NCI-H2196 treated with DMSO at 0.1 percent for 48 hours (cell line): ENCODE measurements at regions not wholly inside any gene's neighbourhood (a gene's known extent, or its start where the extent isn't known, plus 50 kb on each side); places are given as distances from the start of the nearest gene placed in this dataset.

Source experiments
- DNase-seq: peaks from one replicate; lab custom pipeline; 2025; ENCODE audit not compliant: unreplicated experiment; lab: John Stamatoyannopoulos, UW

DNA sequence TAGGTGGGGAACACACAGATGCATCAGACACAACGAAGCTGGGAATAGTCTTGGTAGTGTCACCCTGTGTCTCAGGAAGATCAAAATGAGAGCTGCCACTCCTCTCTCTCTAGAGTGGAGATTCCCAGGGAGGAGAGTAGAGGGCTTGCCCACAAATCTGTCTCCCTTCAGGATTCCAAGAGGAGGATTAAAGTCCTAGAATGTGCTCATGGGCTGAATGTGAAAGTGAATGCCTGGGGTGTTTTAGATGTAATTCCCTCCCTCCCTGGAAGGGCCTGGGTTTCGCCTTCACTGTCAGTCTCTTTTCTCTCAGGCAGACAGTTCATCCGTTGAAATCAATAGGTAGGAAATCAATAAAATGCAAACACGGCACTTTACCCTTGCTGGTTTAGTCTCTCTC lies 282.6 kb upstream of the PPARGC1A start:
- DNase-seq = no peak

DNA sequence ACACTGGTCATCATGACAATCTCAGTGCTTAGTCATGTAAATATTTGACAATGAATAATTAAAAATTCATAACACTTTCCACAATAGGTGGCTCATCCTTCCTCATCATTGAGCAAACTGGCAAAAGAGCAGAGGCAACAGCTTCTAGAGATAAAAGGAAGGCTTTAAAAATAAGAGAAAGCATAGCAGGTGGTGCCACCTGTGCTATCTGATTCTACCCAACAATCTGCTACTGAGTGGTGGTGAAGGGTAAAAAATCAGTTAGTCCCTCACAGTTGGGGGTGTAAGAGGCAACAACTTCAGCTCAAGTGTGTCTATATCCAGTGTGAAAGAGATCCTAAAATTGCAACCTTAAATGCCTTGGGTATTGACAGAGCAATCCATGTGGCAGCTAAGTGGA lies 280.1 kb upstream of the PPARGC1A start:
- DNase-seq = no peak

DNA sequence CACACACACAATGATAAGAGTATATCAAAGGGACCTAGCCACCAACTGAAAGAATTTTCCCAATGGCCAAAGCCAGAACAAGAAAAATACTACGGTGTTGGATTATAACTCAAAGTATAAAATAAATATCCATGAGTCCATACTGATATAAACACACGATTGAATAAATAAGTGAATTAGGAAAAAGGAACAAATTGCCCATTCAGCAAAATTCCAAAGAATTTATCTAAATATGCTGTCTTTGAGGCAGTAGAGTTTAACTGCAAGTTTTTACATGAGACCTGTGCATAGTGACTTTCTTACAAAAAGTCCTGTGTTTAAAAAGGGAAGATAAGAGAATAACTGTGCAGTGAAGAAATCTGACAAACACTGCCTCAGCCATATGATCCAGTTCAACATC lies 278.8 kb upstream of the PPARGC1A start:
- no peak for DNase-seq

DNA sequence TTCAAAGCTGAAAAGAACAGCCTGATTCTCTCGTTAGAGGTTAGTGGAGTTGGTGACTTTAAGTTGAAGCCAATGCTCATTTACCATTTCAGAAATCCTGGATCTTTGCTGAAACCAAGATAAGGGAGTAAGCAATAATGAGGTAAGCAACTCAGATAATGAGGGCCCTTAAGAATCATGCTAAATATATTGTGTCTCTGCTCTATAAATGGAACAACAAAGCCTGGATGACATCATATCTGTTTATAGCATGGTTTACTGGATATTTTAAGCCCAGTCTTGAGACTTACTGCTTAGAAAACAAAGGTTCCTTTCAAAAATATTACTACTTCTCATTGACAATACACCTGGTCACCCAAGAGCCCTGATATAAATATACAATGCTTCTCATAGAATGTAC lies 276.7 kb upstream of the PPARGC1A start:
- DNase-seq = no peak

DNA sequence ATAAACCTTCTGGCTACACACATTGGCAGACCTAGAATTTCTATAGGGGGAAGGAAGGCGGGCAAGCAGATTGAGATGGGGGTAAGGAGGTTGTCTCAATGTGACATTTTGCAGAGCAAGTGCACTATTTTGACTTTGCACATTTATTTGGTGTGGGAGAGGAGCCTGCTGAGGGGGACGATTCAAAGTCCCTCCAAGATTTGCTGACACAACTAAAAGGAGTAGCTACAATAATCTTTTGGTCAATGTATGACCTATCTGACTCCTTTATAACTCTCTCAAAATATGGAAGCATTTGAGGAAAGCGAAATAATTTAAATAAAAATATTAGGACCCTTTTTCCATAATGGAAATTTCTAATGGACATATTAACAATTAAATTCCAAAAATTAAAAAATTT lies 274.9 kb upstream of the PPARGC1A start:
- DNase-seq = no peak

DNA sequence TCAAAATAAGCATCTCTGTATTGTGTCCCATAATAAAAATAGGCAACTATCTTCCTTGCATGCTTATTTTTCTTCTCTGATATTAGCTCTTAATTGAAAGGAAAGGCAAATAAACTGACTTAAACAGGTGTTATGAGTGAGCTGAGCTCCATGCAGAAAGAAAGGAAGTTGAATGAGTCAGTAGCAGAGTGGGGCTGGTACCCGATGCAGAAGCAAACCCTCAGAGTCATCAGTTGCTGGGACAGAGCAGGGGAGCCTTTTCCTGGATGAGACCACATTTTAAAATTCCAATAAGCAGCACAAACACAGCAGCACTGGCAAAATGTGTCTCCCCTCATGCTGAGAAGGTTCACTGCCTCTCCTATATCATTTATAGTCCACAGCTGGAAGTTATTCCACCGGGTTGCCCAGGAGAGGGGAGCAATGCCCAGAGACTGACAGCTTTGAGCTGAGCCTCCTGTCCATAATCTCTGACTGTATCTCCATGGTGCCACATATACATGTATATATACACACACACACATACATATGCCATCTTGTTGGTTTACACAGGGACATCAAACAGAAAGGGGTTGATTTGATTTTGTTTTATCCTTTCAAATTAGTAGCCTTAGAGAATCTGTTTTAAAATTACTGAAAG lies 274.3 kb upstream of the PPARGC1A start:
- DNase-seq = no peak

DNA sequence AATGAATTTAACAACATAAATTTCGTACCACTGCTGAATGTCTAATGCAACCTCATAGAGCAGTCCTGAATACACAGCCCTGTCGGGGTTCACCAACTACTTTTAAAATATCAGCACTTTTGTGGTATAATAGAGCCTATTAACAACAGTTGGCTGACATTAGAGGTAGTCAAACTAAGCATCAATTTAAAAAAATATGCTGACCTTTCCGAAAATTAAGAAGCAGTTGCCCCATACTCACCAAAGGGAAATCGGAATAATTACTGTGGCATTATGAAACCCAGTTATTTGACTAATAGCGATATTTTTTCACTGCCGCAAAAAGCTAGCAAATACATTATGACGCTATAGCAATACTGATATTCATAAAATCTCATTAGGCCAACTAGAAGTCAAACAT lies 273.5 kb upstream of the PPARGC1A start:
- DNase-seq = no peak

DNA sequence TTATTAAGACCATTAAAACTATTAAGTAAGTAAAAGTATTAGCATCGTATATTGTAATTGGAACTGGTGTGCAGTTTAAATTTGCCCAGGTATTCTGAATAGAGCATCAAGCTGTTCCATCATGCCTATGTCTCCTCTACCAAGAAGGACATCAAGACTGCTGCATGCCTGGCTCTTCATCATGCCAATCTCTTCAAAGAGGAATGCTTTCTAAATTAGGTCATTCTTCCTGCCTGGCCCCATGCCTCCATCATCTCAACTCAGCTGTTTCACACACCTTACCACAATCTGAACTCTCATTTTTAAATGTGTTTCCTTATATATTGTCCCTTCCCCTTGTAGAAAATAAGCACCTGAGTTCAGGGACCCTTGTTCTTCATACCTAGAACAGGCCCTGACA lies 270.5 kb upstream of the PPARGC1A start:
- no peak for DNase-seq

DNA sequence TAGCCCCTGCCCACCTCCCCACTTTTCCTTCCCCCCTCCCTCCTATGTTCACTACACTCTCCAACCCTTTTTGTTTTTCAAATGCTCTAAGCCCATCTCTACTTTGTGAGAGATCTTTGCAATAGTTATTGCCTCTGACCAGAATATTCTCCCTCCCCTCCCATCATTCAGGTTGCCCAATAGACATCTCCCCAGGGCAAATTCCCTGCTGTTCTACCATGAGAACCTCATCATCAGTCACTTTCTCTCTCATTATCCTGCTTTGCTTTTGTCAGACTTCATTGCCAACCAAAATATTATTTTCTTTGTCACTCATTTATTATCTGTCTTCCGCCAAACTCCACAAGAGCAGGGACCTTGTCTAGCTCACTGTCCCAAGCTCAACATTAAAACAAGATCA lies 268.2 kb upstream of the PPARGC1A start:
- no peak for DNase-seq

DNA sequence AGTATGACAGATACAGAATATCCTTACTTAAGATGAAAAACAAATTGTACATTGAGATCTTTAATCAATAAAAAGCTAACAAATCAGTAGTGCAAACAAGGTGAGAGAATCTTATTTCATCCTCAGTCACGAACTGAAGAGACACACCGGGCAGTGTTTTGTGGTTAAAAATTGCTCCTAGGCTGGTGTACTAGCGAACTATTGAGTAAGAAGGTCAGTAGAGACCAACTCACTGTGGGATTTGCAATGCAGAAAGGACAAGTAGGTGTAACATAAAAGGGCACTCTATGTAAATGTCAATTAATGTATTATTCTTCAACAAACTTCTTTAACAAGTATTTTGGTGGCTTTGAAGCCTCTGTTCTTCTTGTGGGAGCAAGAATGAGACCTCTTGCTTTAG lies 260.2 kb upstream of the PPARGC1A start:
- DNase-seq = no peak

DNA sequence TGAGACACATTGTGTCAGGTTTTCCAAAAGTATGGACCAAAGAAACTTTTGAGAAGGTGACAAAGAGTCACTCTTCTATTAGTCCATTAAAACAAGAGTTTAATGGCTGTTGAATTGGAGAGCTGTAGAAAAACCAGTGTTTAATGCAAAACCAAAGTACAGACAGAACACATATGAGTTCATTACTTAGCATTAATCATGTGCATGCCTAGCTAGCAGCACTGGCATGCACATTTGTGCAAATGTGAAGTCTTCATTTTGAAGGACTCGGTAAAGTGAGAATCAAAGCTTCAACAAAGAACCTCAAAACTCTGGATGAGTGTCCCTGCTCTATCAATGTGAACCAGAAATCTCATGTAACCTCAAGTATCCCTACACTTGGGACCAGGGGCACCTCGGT lies 256.3 kb upstream of the PPARGC1A start:
- DNase-seq = no peak

DNA sequence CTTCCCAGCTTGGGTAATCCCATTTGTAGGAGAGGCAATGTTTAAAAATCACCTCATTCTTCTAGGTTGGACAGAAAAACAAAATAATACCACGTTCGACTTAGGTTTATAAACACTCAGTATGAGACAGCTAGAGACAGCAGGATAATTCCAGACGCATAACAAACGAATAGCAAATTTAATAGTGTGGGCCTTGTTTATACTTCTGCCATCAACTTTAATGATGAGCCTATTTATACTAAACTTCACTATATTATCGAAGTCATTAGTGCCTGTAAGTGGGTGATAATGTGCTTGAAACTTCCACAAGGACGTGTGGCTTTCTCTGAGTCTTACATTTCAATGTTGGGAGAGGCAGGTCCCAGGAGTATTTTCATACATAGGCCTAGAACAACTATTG lies 255.7 kb upstream of the PPARGC1A start:
- no peak for DNase-seq

DNA sequence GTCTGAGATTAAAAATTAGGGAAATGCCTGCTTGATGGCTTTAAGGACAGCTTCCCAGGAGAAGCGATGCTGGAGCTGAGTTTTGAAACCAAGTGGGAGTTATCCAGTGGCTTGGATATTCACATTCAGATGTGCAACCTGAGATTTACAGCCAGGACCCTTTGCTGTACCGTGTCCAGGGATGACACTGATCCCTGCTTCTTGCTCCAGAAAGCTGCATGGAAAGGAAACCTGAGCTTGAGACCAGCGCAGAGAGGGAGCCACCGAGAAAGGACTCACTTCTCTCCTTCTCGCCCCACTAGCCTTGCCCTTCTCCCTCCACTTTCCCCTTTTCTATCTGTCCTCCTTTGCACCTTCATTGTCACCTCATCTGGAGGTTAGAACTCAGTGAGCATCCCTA lies 254.5 kb upstream of the PPARGC1A start:
- DNase-seq = no peak

DNA sequence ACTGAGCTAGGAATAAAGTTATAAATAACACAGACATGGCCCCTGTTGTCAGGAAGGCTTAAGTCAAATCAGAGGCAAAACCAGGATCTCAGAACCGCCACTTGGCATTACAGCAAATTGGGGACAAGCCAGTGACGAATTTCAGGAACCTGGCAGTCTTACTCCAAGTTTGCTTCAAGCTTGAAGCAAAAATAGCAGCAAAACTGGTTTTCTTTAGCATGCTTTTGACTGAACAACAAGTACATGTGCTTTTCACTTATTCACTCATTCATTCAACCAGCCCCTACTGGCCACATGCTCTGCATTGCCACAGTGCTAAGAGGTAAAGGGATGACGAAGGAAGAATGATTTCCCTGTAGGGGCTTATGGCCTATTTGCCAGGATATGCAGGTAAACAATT lies 253.9 kb upstream of the PPARGC1A start:
- no peak for DNase-seq

DNA sequence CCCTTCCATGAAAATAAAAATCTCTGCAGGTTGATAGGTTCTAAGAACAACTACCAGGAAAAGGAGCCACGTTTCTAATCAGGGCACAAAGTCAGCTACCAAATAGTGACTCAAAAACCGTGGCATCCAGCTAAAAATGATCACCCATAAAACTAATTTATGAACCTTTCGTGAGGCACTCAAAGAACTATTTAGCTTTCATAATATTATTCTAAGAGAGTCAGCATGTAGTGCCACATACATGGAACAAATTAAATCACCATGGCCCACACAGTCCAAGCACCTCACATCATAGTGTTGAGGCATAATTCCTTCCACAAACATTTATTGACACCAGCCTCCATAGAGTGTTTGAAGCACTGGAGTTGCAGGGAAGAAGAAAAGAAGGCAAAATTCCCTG lies 252.0 kb upstream of the PPARGC1A start:
- no peak for DNase-seq

DNA sequence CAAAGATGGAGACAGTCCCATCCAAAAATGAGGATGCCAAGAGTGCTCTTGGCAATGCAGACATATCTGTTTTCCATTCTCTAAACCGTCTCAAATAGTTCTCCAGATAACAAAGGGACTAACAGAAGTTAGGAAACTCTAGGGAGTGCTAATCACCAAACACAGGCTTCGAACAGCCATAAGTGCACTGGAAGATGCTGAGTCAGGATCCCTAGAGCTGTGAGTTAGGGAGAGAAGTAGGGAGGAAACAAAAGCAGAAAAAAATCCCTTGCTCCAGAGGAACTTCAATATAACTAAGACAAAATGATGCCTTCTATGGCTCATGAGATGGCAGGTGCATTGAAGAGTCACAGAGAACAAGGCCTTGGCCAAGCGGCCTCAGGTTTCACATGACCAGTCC lies 251.0 kb upstream of the PPARGC1A start:
- no peak for DNase-seq

DNA sequence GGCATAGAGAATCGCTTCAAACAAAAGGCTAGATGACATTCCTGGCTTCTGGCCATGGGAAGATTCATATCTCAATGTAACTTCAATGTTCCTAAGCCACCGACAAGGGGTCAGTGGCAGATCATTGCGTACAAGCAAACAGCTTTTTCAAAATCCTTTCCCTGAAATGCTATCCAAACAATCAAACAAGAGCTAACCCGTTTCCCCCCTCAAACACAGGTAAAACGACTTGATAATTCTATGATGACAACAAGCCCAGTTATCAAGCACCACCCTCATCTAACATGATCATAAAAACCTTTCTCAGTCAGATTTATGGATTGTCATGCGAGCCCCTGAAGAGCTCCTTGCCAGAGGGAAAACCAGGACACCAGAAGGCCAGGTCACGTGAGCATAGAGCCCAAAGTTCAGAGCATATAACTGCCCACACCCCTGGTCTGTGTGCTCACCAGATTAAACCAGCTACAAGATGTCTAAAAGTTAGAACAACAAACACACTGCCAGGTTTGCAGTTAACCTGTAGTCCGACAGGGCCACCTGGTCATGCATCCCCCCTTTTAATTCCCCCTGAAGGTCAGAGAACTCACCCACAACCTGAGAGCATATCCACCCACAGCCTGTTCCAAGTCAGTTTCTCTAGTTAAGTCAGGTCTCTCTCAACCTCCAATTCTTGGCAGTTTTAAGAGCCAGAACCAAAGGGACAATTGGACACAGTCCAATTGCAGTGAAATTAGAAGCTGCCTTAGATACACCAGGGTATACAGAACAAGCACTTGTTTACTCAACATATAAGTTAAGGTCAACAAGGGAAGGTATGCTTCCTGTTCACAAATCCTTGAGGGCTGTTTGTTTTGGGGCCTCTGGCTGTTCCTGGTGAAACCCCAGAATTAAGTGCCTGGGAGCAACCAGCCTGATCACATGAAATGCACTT lies 248.1 kb upstream of the PPARGC1A start:
- peak; percentile 23 for DNase-seq

DNA sequence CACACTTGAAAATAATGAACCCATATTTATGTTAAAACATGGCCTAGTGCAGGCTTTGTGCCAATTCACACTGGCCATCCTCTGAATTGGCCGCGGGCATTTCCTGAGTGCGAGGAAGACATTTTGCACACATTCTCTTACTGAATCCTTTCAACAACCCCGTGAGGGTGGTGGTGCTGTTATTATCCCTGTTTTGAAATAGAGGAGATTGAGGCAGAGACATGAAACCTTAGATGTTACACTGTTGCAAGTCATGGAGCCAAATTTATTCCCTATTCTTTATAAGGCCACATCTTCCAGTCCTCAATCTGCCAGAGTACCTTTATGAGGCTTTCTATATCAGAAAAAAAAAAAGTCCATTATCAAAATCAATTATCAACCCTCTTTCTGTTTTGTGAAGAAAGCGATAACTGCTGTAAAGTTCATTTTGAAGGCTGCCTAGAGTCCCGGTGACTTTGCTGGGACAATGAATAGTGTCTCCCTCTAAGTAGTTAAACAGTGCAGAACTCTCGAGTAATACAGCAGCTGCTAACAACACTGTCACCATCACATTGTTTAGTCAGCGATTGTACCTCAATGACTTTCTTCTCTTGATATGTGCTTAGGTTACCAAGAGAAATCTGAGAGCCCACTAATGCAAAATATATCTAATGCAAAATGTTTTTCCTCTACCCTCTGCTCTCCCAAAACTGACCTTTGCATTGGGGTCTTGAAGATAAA lies 242.3 kb upstream of the PPARGC1A start:
- DNase-seq = no peak

DNA sequence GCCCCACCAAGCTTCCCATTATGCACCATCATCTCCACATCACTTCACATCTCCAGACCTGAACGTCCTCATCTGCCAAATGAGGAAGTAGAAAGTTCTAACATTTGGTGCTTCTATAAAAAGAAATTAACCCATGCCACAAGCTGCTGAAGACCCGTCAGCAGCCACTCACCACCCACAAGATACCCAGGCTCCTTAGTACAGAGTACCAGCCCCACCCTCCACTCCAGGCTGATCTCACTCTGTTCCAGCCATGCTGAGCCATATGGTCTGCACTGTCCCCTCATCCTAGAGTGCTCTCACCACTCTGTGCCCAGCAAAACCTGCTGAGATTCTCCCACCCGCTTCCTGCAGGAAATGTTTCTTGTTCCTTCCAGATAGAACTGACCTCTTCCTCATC lies 240.8 kb upstream of the PPARGC1A start:
- DNase-seq = no peak

DNA sequence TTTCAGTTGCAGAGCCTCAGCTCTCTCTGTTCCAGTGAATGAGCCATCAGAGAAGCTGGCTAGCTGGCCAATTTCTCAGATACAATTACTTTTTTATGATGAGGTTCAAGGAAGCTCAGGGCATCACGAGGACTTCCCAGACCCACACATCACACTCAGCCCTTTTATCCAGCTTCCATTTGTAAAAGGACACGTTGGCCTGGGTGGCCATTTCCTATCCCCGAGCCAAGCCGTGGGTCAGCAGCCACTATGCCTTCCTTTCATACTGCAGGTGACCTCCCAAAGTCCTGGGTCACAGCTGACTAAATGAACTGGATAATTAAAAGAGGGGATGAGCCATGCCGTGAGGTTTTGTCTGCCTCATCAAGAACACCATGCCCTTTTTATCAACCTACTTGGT lies 236.9 kb upstream of the PPARGC1A start:
- no peak for DNase-seq

DNA sequence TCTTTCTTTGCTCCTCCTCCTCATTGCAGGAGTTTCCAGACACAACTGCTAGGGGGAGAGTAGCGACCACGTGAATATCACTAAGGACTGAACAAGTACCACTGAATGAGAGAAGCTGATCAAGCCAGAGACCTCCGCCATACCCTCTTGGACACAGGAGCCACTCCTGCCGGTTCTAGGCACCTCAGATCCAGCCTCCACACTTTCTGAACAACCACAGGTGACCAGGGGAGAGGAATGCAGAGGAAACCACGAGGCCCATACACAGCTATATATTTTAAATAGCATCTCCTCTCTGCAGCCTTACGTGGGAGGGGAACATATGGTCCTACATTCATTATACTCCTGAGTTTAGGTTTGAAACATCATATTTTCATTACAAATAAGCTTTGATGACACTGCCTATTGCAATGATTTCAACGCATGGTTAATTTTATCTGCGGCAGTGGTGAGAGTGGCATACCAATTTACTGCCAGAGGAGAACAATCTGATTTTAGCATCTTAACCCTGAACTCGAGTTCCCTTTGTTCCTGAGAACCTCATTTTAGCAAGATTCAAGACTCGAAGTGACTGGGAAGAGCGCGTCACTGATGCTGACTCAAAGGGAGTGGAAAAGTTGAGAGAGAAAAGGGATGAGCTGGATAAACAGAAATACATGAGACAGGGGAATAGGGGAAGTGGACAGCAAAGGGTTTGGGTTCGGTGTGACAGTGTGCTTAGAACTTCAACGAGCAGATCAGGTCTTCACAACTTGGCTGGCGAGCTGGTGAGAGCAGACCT lies 231.7 kb upstream of the PPARGC1A start:
- DNase-seq = no peak
